ENCODE measurements at regions not wholly inside any gene's neighbourhood (a gene's known extent, or its start where the extent isn't known, plus 50 kb on each side); places are given as distances from the start of the nearest gene placed in this dataset.

GRCh38 chr16:59991171-59991570 lies 1257.1 kb upstream of the GOT2 start:
- H3K9me3 Mint-ChIP-seq = peaks cover 8% of the 10 kb centered on the region
- H3K4me1 Mint-ChIP-seq = no peaks in the 10 kb centered on the region
- TF ChIP-seq CTCF (IDR thresholded peaks at IDR 0.05; ENCODE audit: unreplicated experiment in 3 of 3) = no peak
- no peak overlapping the region for H3K4me3 Mint-ChIP-seq
- H3K27ac Mint-ChIP-seq = no peak overlapping the region
- H3K27me3 Mint-ChIP-seq (ENCODE audit: low read depth) = no peaks in the 10 kb centered on the region
- no peaks in the 10 kb centered on the region for H3K36me3 Mint-ChIP-seq (ENCODE audit: low read depth)

- no peaks in the 10 kb centered on the region for H3K36me3 Mint-ChIP-seq (ENCODE audit: low read depth)
- TF ChIP-seq CTCF (IDR thresholded peaks at IDR 0.05; ENCODE audit: unreplicated experiment in 3 of 3) = no peak
Measured at GRCh38 chr16:59988591-59988990, 1254.5 kb upstream of the GOT2 start.

GRCh38 chr16:59975953-59976352 lies 1241.8 kb upstream of the GOT2 start:
- no peak overlapping the region for H3K4me3 Mint-ChIP-seq
- no peaks in the 10 kb centered on the region for H3K27me3 Mint-ChIP-seq (ENCODE audit: low read depth)
- H3K27ac Mint-ChIP-seq = peak overlapping the region in 1 of 3 experiments; percentile 25
- no peaks in the 10 kb centered on the region for H3K4me1 Mint-ChIP-seq
- no peak for TF ChIP-seq CTCF (IDR thresholded peaks at IDR 0.05; ENCODE audit: unreplicated experiment in 3 of 3)
- peaks cover 8% of the 10 kb centered on the region for H3K9me3 Mint-ChIP-seq
- H3K36me3 Mint-ChIP-seq (ENCODE audit: low read depth) = no peaks in the 10 kb centered on the region

More at GRCh38 chr16:59988591-59988990, 1254.5 kb upstream of the GOT2 start:
- Mint-ChIP-seq H3K27ac (no peak overlapping the region), H3K27me3 (ENCODE audit: low read depth) (no peaks in the 10 kb centered on the region), H3K4me3 (no peak overlapping the region), H3K4me1 (no peaks in the 10 kb centered on the region), H3K9me3 (peaks cover 13% of the 10 kb centered on the region)

GRCh38 chr16:59973966-59974365 lies 1239.8 kb upstream of the GOT2 start:
- TF ChIP-seq CTCF (IDR thresholded peaks at IDR 0.05; ENCODE audit: unreplicated experiment in 3 of 3) = no peak
- Mint-ChIP-seq H3K27me3 (ENCODE audit: low read depth) (no peaks in the 10 kb centered on the region), H3K4me3 (no peak overlapping the region), H3K27ac (no peak overlapping the region), H3K4me1 (no peaks in the 10 kb centered on the region), H3K9me3 (peaks cover 8% of the 10 kb centered on the region), H3K36me3 (ENCODE audit: low read depth) (no peaks in the 10 kb centered on the region)

- TF ChIP-seq CTCF (IDR thresholded peaks at IDR 0.05; ENCODE audit: unreplicated experiment in 3 of 3) = no peak
- no peak overlapping the region for H3K4me3 Mint-ChIP-seq
- peaks cover 6% of the 10 kb centered on the region for H3K9me3 Mint-ChIP-seq
- H3K36me3 Mint-ChIP-seq (ENCODE audit: low read depth) = no peaks in the 10 kb centered on the region
- no peaks in the 10 kb centered on the region for H3K27me3 Mint-ChIP-seq (ENCODE audit: low read depth)
- H3K27ac Mint-ChIP-seq = no peak overlapping the region
- H3K4me1 Mint-ChIP-seq = no peaks in the 10 kb centered on the region
Measured at GRCh38 chr16:59971264-59971663, 1237.1 kb upstream of the GOT2 start.

GRCh38 chr16:59964232-59964924 lies 1230.3 kb upstream of the GOT2 start:
- Mint-ChIP-seq H3K9me3 (no peaks in the 10 kb centered on the region), H3K27ac (no peak overlapping the region), H3K27me3 (ENCODE audit: low read depth) (no peaks in the 10 kb centered on the region), H3K4me3 (no peak overlapping the region), H3K4me1 (no peaks in the 10 kb centered on the region), H3K36me3 (ENCODE audit: low read depth) (no peaks in the 10 kb centered on the region)
- TF ChIP-seq CTCF (IDR thresholded peaks at IDR 0.05; ENCODE audit: unreplicated experiment in 3 of 3) = no peak

All from nephron (organoid).